ENCODE measurements at regions not wholly inside any gene's neighbourhood (a gene's known extent, or its start where the extent isn't known, plus 50 kb on each side); places are given as distances from the start of the nearest gene placed in this dataset.

- H3K4me1 Mint-ChIP-seq (ENCODE audit: low read depth), result no peaks in the 10 kb centered on the region
- no peaks in the 10 kb centered on the region for H3K36me3 Mint-ChIP-seq (ENCODE audit: low read depth)
- no peak for TF ChIP-seq CTCF (IDR thresholded peaks at IDR 0.05)
- peaks cover 24% of the 10 kb centered on the region for H3K9me3 Mint-ChIP-seq
- H3K27ac Mint-ChIP-seq, result no peak overlapping the region
- H3K4me3 Mint-ChIP-seq, result no peak overlapping the region
- H3K27me3 Mint-ChIP-seq (ENCODE audit: insufficient read depth), result no peaks in the 10 kb centered on the region
- no peak for DNase-seq
Measured at GRCh38 chr9:23587903-23588302, 238.1 kb downstream of the ELAVL2 start.

- no peak overlapping the region for H3K27ac Mint-ChIP-seq
- peaks cover 7% of the 10 kb centered on the region for H3K9me3 Mint-ChIP-seq
- no peak overlapping the region for H3K4me3 Mint-ChIP-seq
- H3K36me3 Mint-ChIP-seq (ENCODE audit: low read depth), result no peaks in the 10 kb centered on the region
- H3K4me1 Mint-ChIP-seq (ENCODE audit: low read depth), result no peaks in the 10 kb centered on the region
- no peak for TF ChIP-seq CTCF (IDR thresholded peaks at IDR 0.05)
- DNase-seq, result no peak
- no peaks in the 10 kb centered on the region for H3K27me3 Mint-ChIP-seq (ENCODE audit: insufficient read depth)
Measured at GRCh38 chr9:23590276-23591000, 235.6 kb downstream of the ELAVL2 start.

GRCh38 chr9:23594421-23594820 is 231.6 kb downstream of the ELAVL2 start:
- Mint-ChIP-seq H3K27ac (no peak overlapping the region), H3K4me3 (no peak overlapping the region)
- TF ChIP-seq CTCF (IDR thresholded peaks at IDR 0.05), result no peak

GRCh38 chr9:23596913-23597634 is 229.0 kb downstream of the ELAVL2 start:
- Mint-ChIP-seq H3K27me3 (ENCODE audit: insufficient read depth) (no peaks in the 10 kb centered on the region), H3K4me3 (no peak overlapping the region), H3K36me3 (ENCODE audit: low read depth) (no peaks in the 10 kb centered on the region), H3K4me1 (ENCODE audit: low read depth) (no peaks in the 10 kb centered on the region), H3K9me3 (0 out of 2 replicates have a peak, but pooled peaks cover 5% of the 10 kb centered on the region), H3K27ac (no peak overlapping the region)
- no peak for TF ChIP-seq CTCF (IDR thresholded peaks at IDR 0.05)
- no peak for DNase-seq

More at GRCh38 chr9:23594421-23594820, 231.6 kb downstream of the ELAVL2 start:
- H3K36me3 Mint-ChIP-seq (ENCODE audit: low read depth), result no peaks in the 10 kb centered on the region
- peaks cover 7% of the 10 kb centered on the region for H3K9me3 Mint-ChIP-seq
- no peaks in the 10 kb centered on the region for H3K4me1 Mint-ChIP-seq (ENCODE audit: low read depth)
- no peak for DNase-seq
- no peaks in the 10 kb centered on the region for H3K27me3 Mint-ChIP-seq (ENCODE audit: insufficient read depth)

- TF ChIP-seq CTCF (IDR thresholded peaks at IDR 0.05), result no peak
- no peak for DNase-seq
- no peaks in the 10 kb centered on the region for H3K27me3 Mint-ChIP-seq (ENCODE audit: insufficient read depth)
- H3K9me3 Mint-ChIP-seq, result peaks cover 10% of the 10 kb centered on the region; the same call in 1 of the 2 replicates
- H3K4me1 Mint-ChIP-seq (ENCODE audit: low read depth), result no peaks in the 10 kb centered on the region
- no peaks in the 10 kb centered on the region for H3K36me3 Mint-ChIP-seq (ENCODE audit: low read depth)
- no peak overlapping the region for H3K4me3 Mint-ChIP-seq
- no peak overlapping the region for H3K27ac Mint-ChIP-seq
Measured at GRCh38 chr9:23598994-23599393, 227.0 kb downstream of the ELAVL2 start.
